MG63 (cell line): ENCODE measurements at regions not wholly inside any gene's neighbourhood (a gene's known extent, or its start where the extent isn't known, plus 50 kb on each side); places are given as distances from the start of the nearest gene placed in this dataset.

ENCODE experiments used
- DNase-seq: peaks from one replicate; pipeline ENCODE4 v3.0.0-alpha.2; 2020
- H3K27me3 ChIP-seq: fragments of 250-450 bp; sonication (Bioruptor Pico); 2 replicates; pipeline ENCODE4 v1.5.1; 2020; ENCODE audit warnings: mild to moderate bottlenecking, moderate library complexity
- H3K36me3 ChIP-seq: fragments of 250-450 bp; sonication (Bioruptor Pico); 2 replicates; pipeline ENCODE4 v1.5.1; 2020; ENCODE audit warnings: mild to moderate bottlenecking, moderate library complexity
- H3K4me3 ChIP-seq: fragments of 250-450 bp; sonication (Bioruptor Pico); 2 replicates; pipeline ENCODE4 v1.5.1; 2020; ENCODE audit warnings: mild to moderate bottlenecking, moderate library complexity
- H3K9me3 ChIP-seq: fragments of 250-450 bp; sonication (Bioruptor Pico); 2 replicates; pipeline ENCODE4 v1.5.1; 2020; ENCODE audit warnings: mild to moderate bottlenecking, moderate library complexity

DNA sequence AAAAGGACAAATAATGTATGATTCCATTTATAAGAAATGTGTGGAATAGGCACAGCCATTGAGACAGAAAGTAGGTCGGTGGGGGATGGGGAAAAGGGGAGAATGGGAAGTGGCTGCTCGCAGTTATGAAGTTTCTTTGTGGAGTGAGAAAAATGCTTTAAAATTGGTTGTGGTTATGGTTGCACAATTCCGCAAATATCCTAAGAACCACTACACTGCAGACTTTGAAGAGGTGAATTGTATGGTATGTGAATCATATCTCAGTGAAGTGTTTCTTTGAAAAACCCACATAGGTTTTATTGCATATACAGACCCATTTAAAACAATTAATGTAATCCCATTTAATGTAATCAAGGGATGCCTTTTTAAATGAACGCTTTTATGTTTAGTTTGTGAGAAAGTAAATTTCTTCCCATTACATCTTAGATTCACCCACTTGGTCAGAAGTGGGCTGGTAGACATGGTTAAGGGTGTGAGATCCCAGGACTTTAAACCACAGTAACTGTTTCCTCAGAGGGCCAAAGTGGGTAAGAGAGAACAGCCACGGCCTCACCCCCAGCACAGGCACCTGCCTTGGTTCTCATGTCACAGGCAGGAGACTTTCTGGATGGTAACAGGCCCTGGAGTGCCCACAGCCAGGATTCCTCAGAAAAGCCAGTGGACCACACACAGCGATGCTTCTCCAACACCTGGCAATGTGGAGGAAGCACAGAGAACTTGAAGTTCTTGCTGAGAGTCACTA lies 119.3 kb upstream of the GJB6 start:
- no peak for DNase-seq
- H3K27me3 ChIP-seq, result no peaks in the 10 kb centered on the region
- no peaks in the 10 kb centered on the region for H3K9me3 ChIP-seq
- no peak overlapping the region for H3K4me3 ChIP-seq
- no peaks in the 10 kb centered on the region for H3K36me3 ChIP-seq

GRCh38 chr13:20350819-20351218 lies 118.7 kb upstream of the GJB6 start:
- H3K9me3 ChIP-seq, result no peaks in the 10 kb centered on the region
- no peaks in the 10 kb centered on the region for H3K36me3 ChIP-seq
- H3K27me3 ChIP-seq, result no peaks in the 10 kb centered on the region
- H3K4me3 ChIP-seq, result no peak overlapping the region
- no peak for DNase-seq

DNA sequence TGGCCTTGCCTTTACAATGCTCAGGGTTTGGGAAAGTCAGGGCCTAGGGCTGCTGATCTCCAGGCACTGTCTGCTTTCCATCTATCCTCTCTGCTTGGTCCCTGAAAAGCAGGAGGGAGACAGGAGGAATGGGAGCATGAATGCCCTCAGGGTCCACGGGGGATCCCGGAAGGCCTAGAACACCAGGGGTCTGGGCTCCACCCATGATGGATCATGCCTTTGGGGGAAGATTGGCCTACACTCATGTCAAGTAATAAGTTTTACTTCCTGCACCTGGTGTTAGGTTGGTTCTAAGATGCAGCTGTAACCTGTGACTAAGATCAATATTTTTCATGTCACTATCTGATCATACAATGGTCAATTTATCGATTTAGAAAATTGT lies 118.3 kb upstream of the GJB6 start:
- H3K27me3 ChIP-seq, result no peaks in the 10 kb centered on the region
- DNase-seq, result no peak
- H3K9me3 ChIP-seq, result no peaks in the 10 kb centered on the region
- H3K36me3 ChIP-seq, result no peaks in the 10 kb centered on the region
- no peak overlapping the region for H3K4me3 ChIP-seq

DNA sequence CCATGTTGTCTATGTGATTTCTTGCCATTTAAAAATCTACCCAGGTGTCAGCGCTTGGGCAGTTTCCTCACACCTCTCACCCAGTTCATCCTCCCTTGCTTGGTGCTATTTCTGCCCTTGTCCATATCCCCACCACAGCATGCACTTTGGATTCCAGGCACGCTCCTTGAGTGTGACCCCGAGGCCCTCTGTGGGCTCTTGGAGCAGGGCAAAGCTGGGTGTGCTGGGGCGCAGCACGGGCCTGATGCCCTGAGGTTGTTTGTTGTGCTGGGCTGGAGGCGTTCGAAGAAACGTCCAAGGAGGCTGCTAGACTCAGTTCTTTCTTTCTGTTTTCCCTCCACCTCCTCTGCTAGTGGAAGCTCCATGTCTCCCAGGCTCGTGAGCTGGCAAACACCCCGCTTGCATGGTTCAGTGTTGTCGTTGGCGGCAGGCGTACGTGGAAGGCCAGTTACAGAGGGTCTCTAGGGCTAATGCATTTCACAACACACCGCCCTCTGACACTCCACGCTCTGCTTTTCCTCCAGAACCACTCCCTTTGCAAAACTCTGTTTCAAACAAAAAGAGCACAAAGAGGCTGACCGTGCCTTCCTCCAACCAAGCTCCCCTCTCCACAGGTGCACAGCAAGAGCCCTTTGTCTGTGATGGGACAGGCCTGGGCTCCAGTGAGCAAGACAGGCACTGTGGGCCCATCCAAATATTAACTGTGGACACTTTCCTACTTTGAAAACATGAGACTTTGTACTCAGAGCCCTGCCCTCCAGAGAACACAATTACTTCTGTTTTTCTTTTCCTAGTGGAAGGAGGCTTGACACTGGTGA lies 117.7 kb upstream of the GJB6 start:
- H3K27me3 ChIP-seq, result no peaks in the 10 kb centered on the region
- DNase-seq, result no peak
- no peaks in the 10 kb centered on the region for H3K9me3 ChIP-seq
- no peaks in the 10 kb centered on the region for H3K36me3 ChIP-seq
- H3K4me3 ChIP-seq, result no peak overlapping the region

DNA sequence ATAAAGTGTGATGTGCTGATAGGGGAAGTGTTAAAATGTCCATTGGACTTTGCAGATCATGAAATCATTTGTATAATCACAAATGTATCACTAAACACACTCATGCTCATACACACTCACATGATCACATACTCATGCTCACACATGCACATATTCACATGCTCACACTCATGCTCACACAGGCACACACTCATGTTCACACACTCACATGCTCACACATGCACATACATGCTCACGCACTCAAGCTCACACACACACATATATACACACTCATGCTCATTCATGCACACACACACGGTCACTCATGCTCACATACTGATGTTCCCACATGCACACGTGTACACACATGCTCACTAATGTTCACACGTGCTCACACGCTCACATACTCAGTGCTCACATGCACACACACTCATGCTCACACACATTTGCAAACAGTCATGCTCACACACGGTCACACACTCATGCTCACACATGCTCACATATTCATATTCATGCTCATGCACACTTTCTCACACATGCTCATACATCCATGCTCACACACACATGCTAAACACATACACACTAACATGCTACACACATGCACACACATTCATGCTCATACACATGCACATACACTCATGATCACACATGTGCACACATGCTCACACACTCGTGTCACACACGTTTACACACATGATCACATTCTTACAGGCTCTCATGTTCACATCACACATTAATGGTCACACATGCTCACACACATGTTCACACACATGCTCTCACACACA lies 116.7 kb upstream of the GJB6 start:
- no peaks in the 10 kb centered on the region for H3K36me3 ChIP-seq
- no peaks in the 10 kb centered on the region for H3K9me3 ChIP-seq
- no peaks in the 10 kb centered on the region for H3K27me3 ChIP-seq
- DNase-seq, result no peak
- H3K4me3 ChIP-seq, result no peak overlapping the region

DNA sequence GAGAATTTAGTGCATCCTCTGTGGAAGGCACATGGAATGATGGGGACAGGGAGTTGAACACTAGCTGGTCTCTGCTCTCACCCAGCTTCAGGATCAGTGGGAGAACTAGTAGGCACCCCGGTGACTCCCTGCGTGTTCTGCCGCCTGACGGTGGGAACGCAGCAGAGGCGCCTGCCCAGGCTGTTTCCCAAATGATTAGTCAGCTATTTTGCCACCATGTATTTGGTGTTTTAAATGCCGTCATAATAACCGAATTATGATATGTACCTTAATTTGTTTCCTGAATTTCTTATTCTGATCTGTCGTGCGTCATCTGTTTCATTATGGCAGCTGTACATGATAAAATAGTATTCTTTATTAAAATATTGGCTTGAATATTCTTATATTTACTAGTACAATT lies 115.9 kb upstream of the GJB6 start:
- no peak for DNase-seq
- no peaks in the 10 kb centered on the region for H3K27me3 ChIP-seq
- H3K4me3 ChIP-seq, result no peak overlapping the region
- no peaks in the 10 kb centered on the region for H3K36me3 ChIP-seq
- H3K9me3 ChIP-seq, result no peaks in the 10 kb centered on the region

DNA sequence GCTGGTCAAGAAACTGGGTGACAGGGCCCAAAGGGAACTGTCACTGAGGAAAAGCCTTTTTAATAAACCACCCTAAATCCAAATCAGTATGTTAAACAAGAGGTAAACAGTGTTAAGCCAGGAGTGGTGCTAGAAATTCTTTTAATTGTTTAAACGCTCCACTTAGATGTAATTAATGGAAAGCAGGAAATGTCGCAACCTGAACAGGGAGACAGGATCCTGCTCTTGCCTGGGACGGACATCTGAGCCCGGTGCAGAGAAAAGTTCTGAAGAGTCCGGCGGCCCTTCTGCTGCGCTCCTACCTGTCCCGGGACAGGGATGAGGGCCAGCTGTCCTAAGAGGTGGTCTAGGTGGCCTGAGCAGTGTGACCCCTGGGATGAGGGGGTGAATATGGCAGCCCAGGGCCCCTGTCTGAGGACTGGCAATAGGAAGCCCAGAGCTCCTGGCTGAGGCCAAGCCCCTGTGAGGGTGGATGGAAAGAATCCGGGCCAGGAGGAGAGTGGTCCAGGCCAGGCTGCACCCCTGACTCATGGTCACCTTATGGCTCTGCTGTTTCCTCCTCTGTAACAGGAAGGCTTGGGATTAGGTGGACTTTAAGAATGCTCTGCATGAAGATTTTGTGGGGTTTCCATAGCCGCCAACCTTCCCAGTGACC lies 112.8 kb upstream of the GJB6 start:
- H3K27me3 ChIP-seq, result no peaks in the 10 kb centered on the region
- H3K36me3 ChIP-seq, result no peaks in the 10 kb centered on the region
- H3K4me3 ChIP-seq, result no peak overlapping the region
- DNase-seq, result no peak
- no peaks in the 10 kb centered on the region for H3K9me3 ChIP-seq

GRCh38 chr13:20342311-20342710 lies 110.2 kb upstream of the GJB6 start:
- no peak for DNase-seq

DNA sequence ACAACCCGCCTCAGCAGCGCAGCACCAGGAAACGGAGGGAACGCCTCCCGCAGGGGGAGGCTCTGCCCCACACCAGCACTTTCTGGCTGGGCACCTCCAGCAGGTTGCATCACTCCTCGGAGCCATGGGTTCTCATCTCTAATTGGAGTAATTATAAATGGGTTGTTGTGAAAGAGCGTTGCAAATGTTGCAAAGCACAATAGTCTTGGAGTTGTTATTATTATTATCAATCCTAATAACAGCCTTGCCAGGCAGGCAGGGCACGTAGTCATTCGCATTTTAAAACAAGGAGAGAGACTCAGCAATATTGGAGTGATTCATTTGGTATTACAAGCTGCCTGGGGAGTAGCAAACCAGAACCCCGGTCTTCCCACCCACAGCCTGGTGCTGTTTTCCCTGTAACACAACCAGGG lies 108.6 kb upstream of the GJB6 start:
- H3K27me3 ChIP-seq, result no peaks in the 10 kb centered on the region
- DNase-seq, result peak; percentile 13
- H3K4me3 ChIP-seq, result no peak overlapping the region
- no peaks in the 10 kb centered on the region for H3K9me3 ChIP-seq
- no peaks in the 10 kb centered on the region for H3K36me3 ChIP-seq

More at GRCh38 chr13:20342311-20342710, 110.2 kb upstream of the GJB6 start:
- Histone ChIP-seq H3K27me3 (no peaks in the 10 kb centered on the region), H3K9me3 (no peaks in the 10 kb centered on the region), H3K36me3 (no peaks in the 10 kb centered on the region), H3K4me3 (no peak overlapping the region)

DNA sequence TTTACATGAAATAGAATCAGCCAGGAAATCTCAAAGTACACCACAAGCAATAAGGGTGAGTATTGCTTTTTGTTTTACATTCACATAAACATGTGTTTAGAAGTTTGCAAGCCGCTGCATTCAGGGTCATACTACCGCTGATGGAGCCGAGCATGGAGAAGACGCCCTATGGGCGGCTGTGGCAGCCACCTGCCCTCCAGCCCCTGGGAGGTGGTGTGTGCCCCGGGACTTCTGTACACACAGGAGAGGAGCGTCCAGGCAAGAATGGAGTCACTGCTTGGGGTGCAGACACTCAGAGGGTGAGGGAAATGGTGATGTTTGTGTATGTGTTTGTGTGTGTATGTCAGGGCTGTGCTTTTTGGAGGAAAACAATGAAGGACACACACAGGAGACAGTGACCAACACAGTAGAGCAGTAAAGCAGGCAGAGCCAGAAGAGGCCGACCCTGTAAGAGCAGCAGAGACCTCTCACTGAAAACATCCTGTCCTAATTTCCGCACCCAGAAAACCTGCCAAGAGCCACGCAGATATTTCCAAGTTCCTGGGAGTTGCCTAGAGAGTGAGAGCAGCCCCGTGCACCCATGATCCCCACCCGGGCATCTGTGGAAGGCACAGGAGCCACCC lies 108.1 kb upstream of the GJB6 start:
- Histone ChIP-seq H3K36me3 (no peaks in the 10 kb centered on the region), H3K4me3 (no peak overlapping the region), H3K27me3 (no peaks in the 10 kb centered on the region), H3K9me3 (no peaks in the 10 kb centered on the region)
- peak; percentile 64 for DNase-seq

DNA sequence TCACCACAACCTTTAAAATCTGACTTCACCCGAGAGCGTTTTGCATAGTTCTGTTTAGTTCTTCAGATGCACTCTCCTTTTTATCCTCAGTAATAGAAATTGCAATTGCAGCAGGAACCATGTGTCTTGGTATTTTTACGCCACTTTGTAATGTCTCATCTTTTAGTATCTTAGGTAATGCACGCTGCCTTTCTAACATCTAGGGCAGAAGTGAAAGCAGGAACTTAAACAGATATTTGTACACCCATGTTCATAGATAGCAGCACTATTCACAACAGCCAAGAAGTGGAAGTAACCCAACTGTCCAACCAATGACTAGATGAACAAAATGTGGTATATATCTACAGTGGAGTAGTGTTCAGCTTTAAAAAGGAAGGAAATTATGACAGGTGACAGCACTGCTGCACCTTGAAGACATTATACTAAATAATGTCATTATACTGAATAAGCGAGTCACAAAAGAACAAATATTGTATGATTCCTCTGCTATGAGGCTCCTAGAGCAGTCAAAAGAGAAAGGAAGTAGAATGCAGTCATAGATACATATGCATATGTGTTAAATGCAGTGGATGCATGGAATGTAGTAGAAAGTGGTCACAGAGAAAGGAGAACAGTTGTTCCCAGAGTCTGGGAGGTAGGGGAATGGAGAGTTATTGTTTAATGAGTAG lies 105.9 kb upstream of the GJB6 start:
- no peak for DNase-seq
- Histone ChIP-seq H3K4me3 (no peak overlapping the region), H3K27me3 (no peaks in the 10 kb centered on the region), H3K9me3 (no peaks in the 10 kb centered on the region), H3K36me3 (no peaks in the 10 kb centered on the region)

DNA sequence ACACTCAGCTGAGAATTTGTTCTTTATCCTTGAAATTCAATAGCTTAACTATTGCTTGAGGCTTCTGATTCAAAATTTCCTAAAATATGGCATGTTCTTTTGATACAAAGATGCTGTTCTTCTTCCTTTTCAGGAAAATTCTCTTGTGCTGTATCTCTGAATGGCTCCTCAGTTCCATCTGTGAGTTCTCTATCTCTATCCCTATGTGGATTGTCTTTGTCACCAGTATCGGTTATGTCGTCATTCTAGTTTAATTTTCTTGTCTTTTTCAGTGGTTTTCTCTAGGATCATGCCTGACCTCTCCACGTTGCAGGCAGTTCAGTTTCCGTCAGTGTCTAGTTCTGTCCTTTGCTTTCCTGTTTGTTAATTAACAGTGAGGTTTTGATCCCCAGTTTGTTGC lies 104.6 kb upstream of the GJB6 start:
- no peaks in the 10 kb centered on the region for H3K27me3 ChIP-seq
- no peaks in the 10 kb centered on the region for H3K9me3 ChIP-seq
- DNase-seq, result no peak
- no peak overlapping the region for H3K4me3 ChIP-seq
- no peaks in the 10 kb centered on the region for H3K36me3 ChIP-seq

DNA sequence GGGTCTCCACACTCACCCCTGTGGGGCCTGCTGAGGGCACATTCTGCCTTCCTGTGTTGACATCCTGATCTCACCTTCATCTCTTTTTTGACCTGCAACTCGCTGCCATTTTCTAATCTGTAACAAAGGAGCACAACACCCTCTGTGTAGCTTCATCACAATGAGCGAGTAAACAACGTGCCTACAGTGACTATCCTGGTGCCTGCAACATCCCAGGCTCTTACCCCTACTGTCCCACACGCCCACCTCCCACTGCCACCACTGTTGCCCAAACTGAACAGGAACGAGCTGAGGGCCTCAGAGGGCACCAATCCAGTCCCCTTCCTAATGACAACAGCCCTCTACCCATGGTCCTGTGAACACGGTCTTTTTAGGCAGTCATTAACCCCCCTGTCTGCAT lies 102.2 kb upstream of the GJB6 start:
- Histone ChIP-seq H3K4me3 (no peak overlapping the region), H3K27me3 (no peaks in the 10 kb centered on the region), H3K9me3 (no peaks in the 10 kb centered on the region), H3K36me3 (no peaks in the 10 kb centered on the region)
- DNase-seq, result no peak

GRCh38 chr13:20332361-20333096 lies 100.4 kb upstream of the GJB6 start:
- no peak overlapping the region for H3K4me3 ChIP-seq
- H3K36me3 ChIP-seq, result no peaks in the 10 kb centered on the region
- no peaks in the 10 kb centered on the region for H3K9me3 ChIP-seq
- DNase-seq, result no peak
- H3K27me3 ChIP-seq, result no peaks in the 10 kb centered on the region

DNA sequence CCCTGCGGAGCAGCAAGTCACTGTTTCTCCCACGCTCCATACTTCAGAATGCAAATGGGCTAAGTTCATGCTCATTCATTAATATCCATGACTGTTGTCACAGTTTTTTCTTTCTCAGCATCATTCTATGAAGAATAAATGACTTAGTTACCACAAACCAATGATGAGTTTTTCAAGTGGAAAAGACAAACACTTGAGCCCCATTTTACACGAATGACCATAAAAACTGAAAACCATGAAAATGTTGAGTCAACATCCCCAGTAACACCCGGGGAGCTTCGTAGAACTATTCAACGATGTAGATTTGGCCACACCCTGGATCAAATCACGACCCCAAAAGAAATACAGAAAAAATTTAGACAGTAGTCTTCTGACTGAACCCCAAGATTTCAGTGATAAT lies 99.8 kb upstream of the GJB6 start:
- H3K27me3 ChIP-seq, result no peaks in the 10 kb centered on the region
- no peak for DNase-seq
- no peaks in the 10 kb centered on the region for H3K36me3 ChIP-seq
- H3K4me3 ChIP-seq, result no peak overlapping the region
- H3K9me3 ChIP-seq, result no peaks in the 10 kb centered on the region
